Stomach (tissue), 8 donors: ENCODE measurements at regions not wholly inside any gene's neighbourhood (a gene's known extent, or its start where the extent isn't known, plus 50 kb on each side); places are given as distances from the start of the nearest gene placed in this dataset.

ENCODE experiments used
- DNase-seq, 2 donors: peaks; one replicate each; pipeline versions ENCODE4 v3.0.0 to v3.0.0-alpha.2; 2013 to 2019
- H3K27ac ChIP-seq, 5 donors: fragments of 200-600 bp in 4 of 5; sonication (generic) in 4 of 5; one replicate each; pipeline ENCODE4 v1.5.1; 2013 to 2019; ENCODE audit warnings: mild to moderate bottlenecking in 1 of 5, moderate library complexity in 1 of 5
- H3K27me3 ChIP-seq, 3 donors: fragments of 200-600 bp; sonication (generic); one replicate each; pipeline ENCODE4 v1.5.1; 2017 to 2019; ENCODE audit warnings: mixed run types in 1 of 3
- H3K36me3 ChIP-seq, 4 donors: fragments of 200-600 bp; sonication (generic); 1 replicate in 3 of 4; 2 replicates in 1 of 4; pipeline ENCODE4 v1.5.1; 2016 to 2019
- H3K4me1 ChIP-seq, 4 donors: fragments of 200-600 bp; sonication (generic); one replicate each; pipeline ENCODE4 v1.5.1; 2016 to 2019
- H3K4me3 ChIP-seq, 4 donors: fragments of 200-600 bp; sonication (generic) in 3 of 4; one replicate each; pipeline ENCODE4 v1.5.1; 2016 to 2019; ENCODE audit warnings: mild to moderate bottlenecking in 1 of 4
- H3K9me3 ChIP-seq, 4 donors: fragments of 200-600 bp; sonication (generic); one replicate each; pipeline ENCODE4 v1.5.1; 2016 to 2019
- EP300 ChIP-seq: sonication (generic); formaldehyde crosslinking; IDR thresholded peaks from one replicate; pipeline ENCODE4 v1.6.1; 2017; ENCODE audit warnings: antibody characterized with exemption
- POLR2A ChIP-seq, 4 donors: fragments of 450-650 bp; IDR thresholded peaks; one replicate each; pipeline ENCODE4 v1.6.1; 2016; ENCODE audit warnings: antibody characterized with exemption in 4 of 4, control low read depth in 2 of 4, mild to moderate bottlenecking in 1 of 4, moderate library complexity in 1 of 4
- POLR2AphosphoS5 ChIP-seq, 3 donors: sonication (generic); formaldehyde crosslinking; IDR thresholded peaks; one replicate each; pipeline ENCODE4 v1.6.1; 2016; ENCODE audit warnings: antibody characterized with exemption in 3 of 3
- WGBS, 5 donors: extraction: QIAGEN DNeasy Blood & Tissue Kit in 3 of 5; methylation state at CpG; one replicate each; pipeline versions ENCODE4 v1.1.5 to v1.1.7; 2013 to 2018; 5-methylcytosine and 5-hydroxymethylcytosine counted together
- intact Hi-C: fragments of 100-400 bp; cut with DNase I; formaldehyde crosslinking; loops from one replicate; pipeline ENCODE4 v1.15.1; 2023; ENCODE audit warnings: low total_unique reads
- TF ChIP-seq, protein P1 (sequence below), 7 experiments: fragments of 450-650 bp in 4 of 7; fragments of 200-600 bp in 3 of 7; sonication (generic) in 3 of 7; IDR thresholded peaks; one replicate each; pipeline ENCODE4 v1.5.1; 2016 to 2019; ENCODE audit warnings: antibody characterized with exemption in 7 of 7, control low read depth in 2 of 7, mild to moderate bottlenecking in 1 of 7
- donor health status: healthy with polysubstance abuse.
- donor health status: Bipolar disorder and iron deficiency.
- donor health status: healthy.

DNA sequence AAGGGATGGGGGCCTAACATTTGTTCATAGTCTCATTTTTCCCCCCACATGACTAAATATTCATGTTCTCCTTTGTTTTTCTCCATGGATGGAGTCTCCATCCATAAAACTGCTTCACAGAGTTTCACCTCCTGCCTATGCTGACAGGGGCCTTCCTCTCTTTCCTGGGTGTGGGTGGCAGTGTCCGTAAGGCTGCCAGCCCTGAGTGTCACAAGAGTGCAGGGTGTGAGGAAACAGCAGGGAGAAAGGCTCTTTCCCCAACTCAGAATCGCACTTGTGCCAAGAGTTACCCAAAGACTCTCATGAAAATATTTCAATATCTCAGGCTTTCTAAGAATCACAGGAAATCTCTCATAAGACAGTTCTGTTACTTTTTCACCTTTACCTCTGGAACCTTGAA, 346.2 kb upstream of the MMS22L start:
- Histone ChIP-seq H3K4me1 (no peaks in the 10 kb centered on the region), H3K27ac (no peak overlapping the region), H3K36me3 (no peaks in the 10 kb centered on the region), H3K9me3 (no peaks in the 10 kb centered on the region), H3K27me3 (no peaks in the 10 kb centered on the region), H3K4me3 (no peak overlapping the region)
- TF ChIP-seq POLR2A (IDR thresholded peaks at IDR 0.05) = no peak
- TF ChIP-seq EP300 = no peak
- TF ChIP-seq POLR2AphosphoS5 (IDR thresholded peaks at IDR 0.05) = no peak
- TF ChIP-seq, protein P1, sequence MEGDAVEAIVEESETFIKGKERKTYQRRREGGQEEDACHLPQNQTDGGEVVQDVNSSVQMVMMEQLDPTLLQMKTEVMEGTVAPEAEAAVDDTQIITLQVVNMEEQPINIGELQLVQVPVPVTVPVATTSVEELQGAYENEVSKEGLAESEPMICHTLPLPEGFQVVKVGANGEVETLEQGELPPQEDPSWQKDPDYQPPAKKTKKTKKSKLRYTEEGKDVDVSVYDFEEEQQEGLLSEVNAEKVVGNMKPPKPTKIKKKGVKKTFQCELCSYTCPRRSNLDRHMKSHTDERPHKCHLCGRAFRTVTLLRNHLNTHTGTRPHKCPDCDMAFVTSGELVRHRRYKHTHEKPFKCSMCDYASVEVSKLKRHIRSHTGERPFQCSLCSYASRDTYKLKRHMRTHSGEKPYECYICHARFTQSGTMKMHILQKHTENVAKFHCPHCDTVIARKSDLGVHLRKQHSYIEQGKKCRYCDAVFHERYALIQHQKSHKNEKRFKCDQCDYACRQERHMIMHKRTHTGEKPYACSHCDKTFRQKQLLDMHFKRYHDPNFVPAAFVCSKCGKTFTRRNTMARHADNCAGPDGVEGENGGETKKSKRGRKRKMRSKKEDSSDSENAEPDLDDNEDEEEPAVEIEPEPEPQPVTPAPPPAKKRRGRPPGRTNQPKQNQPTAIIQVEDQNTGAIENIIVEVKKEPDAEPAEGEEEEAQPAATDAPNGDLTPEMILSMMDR (IDR thresholded peaks at IDR 0.05) = no peak
- WGBS, 5 donors = 75 to 84% (median 81%) methylated on average over 2 of the region's 2 CpGs
- intact Hi-C loops = no loop called here
- DNase-seq = no peak

DNA sequence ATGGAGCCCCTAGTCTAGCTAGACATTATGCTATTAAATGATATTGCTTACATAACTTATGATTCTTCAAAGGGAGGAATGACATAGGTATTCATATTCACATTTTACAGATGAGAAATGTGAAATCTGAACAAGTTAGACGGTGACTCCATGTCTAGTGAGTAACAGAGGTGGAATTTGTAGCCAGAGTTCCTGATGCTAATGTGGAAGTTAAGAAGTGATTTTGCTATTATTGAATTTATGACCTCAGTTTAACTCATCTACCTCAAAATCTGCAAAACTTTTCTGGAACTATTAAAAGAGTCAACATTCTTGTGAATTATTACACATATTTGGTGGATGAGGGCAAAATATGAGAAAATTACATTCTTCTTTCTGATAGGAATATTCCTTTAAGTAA, 347.6 kb upstream of the MMS22L start:
- WGBS, 5 donors = 67 to 78% (median 74%) methylated on average over 1 of the region's 1 CpG
- H3K36me3 ChIP-seq = no peaks in the 10 kb centered on the region
- H3K4me3 ChIP-seq = no peak overlapping the region
- no peak for DNase-seq
- H3K27me3 ChIP-seq = no peaks in the 10 kb centered on the region
- H3K27ac ChIP-seq = no peak overlapping the region
- intact Hi-C loops = no loop called here
- H3K4me1 ChIP-seq = no peaks in the 10 kb centered on the region
- no peak for TF ChIP-seq EP300
- TF ChIP-seq, protein P1 (IDR thresholded peaks at IDR 0.05) = no peak
- no peaks in the 10 kb centered on the region for H3K9me3 ChIP-seq

DNA sequence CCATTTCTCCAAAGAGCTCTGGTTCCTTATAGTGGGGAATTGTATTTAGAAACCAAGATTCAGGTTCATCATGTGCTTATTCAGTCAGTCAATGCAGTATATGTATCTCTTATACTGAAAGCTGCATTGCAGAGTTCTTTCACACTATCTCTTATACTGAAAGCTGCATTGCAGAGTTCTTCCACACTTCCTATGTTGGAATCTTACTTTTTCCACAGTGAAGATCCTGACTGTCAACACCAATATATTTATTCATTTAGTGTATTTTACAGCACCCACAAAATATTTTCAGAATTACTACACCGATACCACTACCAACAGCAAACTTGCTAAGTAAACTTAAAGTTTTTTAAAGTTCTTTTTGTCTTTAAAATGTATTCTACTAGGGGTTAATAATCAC, 349.3 kb upstream of the MMS22L start:
- H3K27me3 ChIP-seq = no peaks in the 10 kb centered on the region
- H3K27ac ChIP-seq = no peak overlapping the region
- H3K4me1 ChIP-seq = no peaks in the 10 kb centered on the region
- no peak for DNase-seq
- no peak overlapping the region for H3K4me3 ChIP-seq
- H3K36me3 ChIP-seq = no peaks in the 10 kb centered on the region
- WGBS, 5 donors = 86 to 94% (median 92%) methylated on average over 1 of the region's 1 CpG
- H3K9me3 ChIP-seq = peaks cover 0 to 6% (median 0%) of the 10 kb centered on the region in 4 donors
- intact Hi-C loops = no loop called here
- TF ChIP-seq, protein P1 (IDR thresholded peaks at IDR 0.05) = no peak
- TF ChIP-seq POLR2AphosphoS5 (IDR thresholded peaks at IDR 0.05) (no peak), EP300 (no peak), POLR2A (IDR thresholded peaks at IDR 0.05) (no peak)

DNA sequence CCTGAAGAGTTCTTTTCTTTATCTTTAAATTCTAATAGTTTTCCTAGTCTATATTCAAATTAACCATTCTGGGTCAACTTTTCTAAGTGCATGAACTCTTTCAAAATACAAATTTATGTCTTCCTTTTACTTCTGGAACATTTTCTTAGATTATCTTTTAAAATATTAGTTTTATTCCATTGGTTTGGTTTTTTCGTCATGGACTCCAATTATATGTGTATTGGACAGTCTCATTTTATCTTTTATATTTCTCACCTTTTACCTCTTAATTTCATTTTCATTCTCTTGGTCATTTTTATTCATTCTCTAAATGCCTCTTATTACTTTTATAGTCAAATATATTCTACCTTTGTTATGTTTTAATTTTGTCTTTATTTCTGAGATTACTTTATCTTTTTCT, 356.7 kb upstream of the MMS22L start:
- intact Hi-C loops = no loop called here
- no peak for TF ChIP-seq EP300
- TF ChIP-seq POLR2A (IDR thresholded peaks at IDR 0.05) = no peak
- TF ChIP-seq POLR2AphosphoS5 (IDR thresholded peaks at IDR 0.05) = no peak
- TF ChIP-seq, protein P1 (IDR thresholded peaks at IDR 0.05) = no peak
- Histone ChIP-seq H3K36me3 (no peaks in the 10 kb centered on the region), H3K4me1 (no peaks in the 10 kb centered on the region), H3K4me3 (no peak overlapping the region), H3K27ac (no peak overlapping the region), H3K9me3 (peaks cover 0 to 27% (median 0%) of the 10 kb centered on the region in 4 donors), H3K27me3 (no peaks in the 10 kb centered on the region)
- no peak for DNase-seq
- 87 to 96% (median 92%) methylated on average over 1 of the region's 1 CpG for WGBS, 5 donors
